ENCODE measurements at regions not wholly inside any gene's neighbourhood (a gene's known extent, or its start where the extent isn't known, plus 50 kb on each side); places are given as distances from the start of the nearest gene placed in this dataset.
"Not testable (repeated sequence)": the region's sequence is repeated elsewhere in the genome, so short reads cannot be mapped to it uniquely, and the experiment has no call there.

- in situ Hi-C loops (cut with HindIII; ENCODE audit: low sequenced_read_pairs) = no loop called here
Observed at GRCh38 chr2:142521492-142521891, 356.0 kb upstream of the KYNU start.

- in situ Hi-C loops (cut with HindIII; ENCODE audit: low sequenced_read_pairs) = no loop called here
Observed at GRCh38 chr2:142515493-142515892, 362.0 kb upstream of the KYNU start.

GRCh38 chr2:142509401-142509800 is 368.1 kb upstream of the KYNU start:
- in situ Hi-C loops (cut with HindIII; ENCODE audit: low sequenced_read_pairs) = no loop called here

- in situ Hi-C loops (cut with HindIII; ENCODE audit: low sequenced_read_pairs) = no loop called here
Observed at GRCh38 chr2:142504754-142505153, 372.7 kb upstream of the KYNU start.

- in situ Hi-C loops (cut with HindIII; ENCODE audit: low sequenced_read_pairs) = no loop called here
Observed at GRCh38 chr2:142502402-142502801, 371.6 kb upstream of the LRP1B start.

GRCh38 chr2:142495141-142495540 is 364.3 kb upstream of the LRP1B start:
- in situ Hi-C loops (cut with HindIII; ENCODE audit: low sequenced_read_pairs) = no loop called here

- in situ Hi-C loops (cut with HindIII; ENCODE audit: low sequenced_read_pairs) = not testable (repeated sequence)
Observed at GRCh38 chr2:142489631-142490030, 358.8 kb upstream of the LRP1B start.

- in situ Hi-C loops (cut with HindIII; ENCODE audit: low sequenced_read_pairs) = no loop called here
Observed at GRCh38 chr2:142484111-142484510, 353.3 kb upstream of the LRP1B start.

- in situ Hi-C loops (cut with HindIII; ENCODE audit: low sequenced_read_pairs) = no loop called here
Observed at GRCh38 chr2:142483653-142484052, 352.8 kb upstream of the LRP1B start.

GRCh38 chr2:142478206-142478605 is 347.4 kb upstream of the LRP1B start:
- in situ Hi-C loops (cut with HindIII; ENCODE audit: low sequenced_read_pairs) = no loop called here

- in situ Hi-C loops (cut with HindIII; ENCODE audit: low sequenced_read_pairs) = no loop called here
Observed at GRCh38 chr2:142472382-142472781, 341.6 kb upstream of the LRP1B start.

- in situ Hi-C loops (cut with HindIII; ENCODE audit: low sequenced_read_pairs) = no loop called here
Observed at GRCh38 chr2:142467321-142467720, 336.5 kb upstream of the LRP1B start.

GRCh38 chr2:142463047-142463446 is 332.2 kb upstream of the LRP1B start:
- in situ Hi-C loops (cut with HindIII; ENCODE audit: low sequenced_read_pairs) = no loop called here

GRCh38 chr2:142462306-142462705 is 331.5 kb upstream of the LRP1B start:
- in situ Hi-C loops (cut with HindIII; ENCODE audit: low sequenced_read_pairs) = no loop called here

- in situ Hi-C loops (cut with HindIII; ENCODE audit: low sequenced_read_pairs) = no loop called here
Observed at GRCh38 chr2:142445551-142446072, 314.8 kb upstream of the LRP1B start.

- in situ Hi-C loops (cut with HindIII; ENCODE audit: low sequenced_read_pairs) = no loop called here
Observed at GRCh38 chr2:142445023-142445422, 314.2 kb upstream of the LRP1B start.

GRCh38 chr2:142435847-142436246 is 305.0 kb upstream of the LRP1B start:
- in situ Hi-C loops (cut with HindIII; ENCODE audit: low sequenced_read_pairs) = no loop called here

GRCh38 chr2:142426064-142426463 is 295.2 kb upstream of the LRP1B start:
- in situ Hi-C loops (cut with HindIII; ENCODE audit: low sequenced_read_pairs) = no loop called here

GRCh38 chr2:142425551-142425950 is 294.7 kb upstream of the LRP1B start:
- in situ Hi-C loops (cut with HindIII; ENCODE audit: low sequenced_read_pairs) = no loop called here

- in situ Hi-C loops (cut with HindIII; ENCODE audit: low sequenced_read_pairs) = no loop called here
Observed at GRCh38 chr2:142423603-142424002, 292.8 kb upstream of the LRP1B start.

GRCh38 chr2:142422769-142423168 is 292.0 kb upstream of the LRP1B start:
- in situ Hi-C loops (cut with HindIII; ENCODE audit: low sequenced_read_pairs) = no loop called here

- in situ Hi-C loops (cut with HindIII; ENCODE audit: low sequenced_read_pairs) = no loop called here
Observed at GRCh38 chr2:142422041-142422440, 291.2 kb upstream of the LRP1B start.

- in situ Hi-C loops (cut with HindIII; ENCODE audit: low sequenced_read_pairs) = not testable (repeated sequence)
Observed at GRCh38 chr2:142418699-142419098, 287.9 kb upstream of the LRP1B start.

- in situ Hi-C loops (cut with HindIII; ENCODE audit: low sequenced_read_pairs) = no loop called here
Observed at GRCh38 chr2:142416996-142417395, 286.2 kb upstream of the LRP1B start.
